ENCODE measurements at regions not wholly inside any gene's neighbourhood (a gene's known extent, or its start where the extent isn't known, plus 50 kb on each side); places are given as distances from the start of the nearest gene placed in this dataset.

GRCh38 chr18:27750014-27750413 lies 426.9 kb downstream of the CDH2 start:
- in situ Hi-C loops (cut with HindIII; ENCODE audit: low pct_unique_long_range_greater_than_20kb, low sequenced_read_pairs), result no loop called here
- no peaks in the 10 kb centered on the region for H3K27me3 ChIP-seq (ENCODE audit: control insufficient read depth, insufficient read depth, low read length)
- intact Hi-C loops (cut with micrococcal nuclease; ENCODE audit: unreplicated experiment), result loop anchor here (10.0 kb wide), 1 partner anchor 145 kb away; no protein-coding TSS in a partner anchor
- H3K4me1 ChIP-seq (ENCODE audit: control insufficient read depth, insufficient read depth, low read length), result no peaks in the 10 kb centered on the region
- ATAC-seq (no peak), DNase-seq (ENCODE audit: low read depth, low spot score) (no peak)
- ChIA-PET POLR2A (no interaction called here), CTCF (interaction anchor here (1.6 kb wide), 1 partner anchor 145 kb away, joined by 8 read pairs; no protein-coding TSS in a partner anchor)
- no peak overlapping the region for H3K4me3 ChIP-seq (ENCODE audit: low read depth in 2 of 2, low read length in 2 of 2)
- no peaks in the 10 kb centered on the region for H3K9me3 ChIP-seq (ENCODE audit: control insufficient read depth, insufficient read depth, low read depth, low read length)
- TF ChIP-seq POLR2AphosphoS5 (IDR thresholded peaks at IDR 0.05; ENCODE audit: low read depth, low read length), result no peak
- TF ChIP-seq, protein P1, sequence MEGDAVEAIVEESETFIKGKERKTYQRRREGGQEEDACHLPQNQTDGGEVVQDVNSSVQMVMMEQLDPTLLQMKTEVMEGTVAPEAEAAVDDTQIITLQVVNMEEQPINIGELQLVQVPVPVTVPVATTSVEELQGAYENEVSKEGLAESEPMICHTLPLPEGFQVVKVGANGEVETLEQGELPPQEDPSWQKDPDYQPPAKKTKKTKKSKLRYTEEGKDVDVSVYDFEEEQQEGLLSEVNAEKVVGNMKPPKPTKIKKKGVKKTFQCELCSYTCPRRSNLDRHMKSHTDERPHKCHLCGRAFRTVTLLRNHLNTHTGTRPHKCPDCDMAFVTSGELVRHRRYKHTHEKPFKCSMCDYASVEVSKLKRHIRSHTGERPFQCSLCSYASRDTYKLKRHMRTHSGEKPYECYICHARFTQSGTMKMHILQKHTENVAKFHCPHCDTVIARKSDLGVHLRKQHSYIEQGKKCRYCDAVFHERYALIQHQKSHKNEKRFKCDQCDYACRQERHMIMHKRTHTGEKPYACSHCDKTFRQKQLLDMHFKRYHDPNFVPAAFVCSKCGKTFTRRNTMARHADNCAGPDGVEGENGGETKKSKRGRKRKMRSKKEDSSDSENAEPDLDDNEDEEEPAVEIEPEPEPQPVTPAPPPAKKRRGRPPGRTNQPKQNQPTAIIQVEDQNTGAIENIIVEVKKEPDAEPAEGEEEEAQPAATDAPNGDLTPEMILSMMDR (IDR thresholded peaks at IDR 0.05), result peak; percentile 26
- BruUV-seq (replicated peaks), result no TSS peak
- H3K36me3 ChIP-seq (ENCODE audit: control insufficient read depth, insufficient read depth, low read length), result no peaks in the 10 kb centered on the region
- no peak overlapping the region for H3K27ac ChIP-seq (ENCODE audit: low read length)

DNA sequence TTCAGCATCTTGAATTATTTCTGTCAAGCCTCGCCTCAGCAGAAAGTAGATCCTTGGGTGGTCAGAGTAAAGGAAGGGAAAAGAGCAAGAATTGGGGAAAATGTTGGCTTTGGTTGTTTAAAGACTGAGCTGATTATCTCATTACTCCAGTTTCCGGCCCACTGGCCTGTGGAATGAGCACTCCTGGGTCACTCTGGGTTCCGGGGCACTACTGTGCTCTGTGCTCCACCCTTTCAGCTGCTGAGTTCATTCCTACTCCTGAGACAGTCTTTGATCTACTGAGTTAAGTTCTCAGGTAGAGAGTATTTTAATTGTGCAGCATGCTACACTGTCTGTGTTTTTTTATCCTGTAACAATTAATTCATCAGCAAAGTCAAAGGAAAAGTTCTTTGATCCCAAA lies 427.7 kb downstream of the CDH2 start:
- H3K4me3 ChIP-seq (ENCODE audit: low read depth in 2 of 2, low read length in 2 of 2), result no peak overlapping the region
- in situ Hi-C loops (cut with HindIII; ENCODE audit: low pct_unique_long_range_greater_than_20kb, low sequenced_read_pairs), result no loop called here
- no peaks in the 10 kb centered on the region for H3K9me3 ChIP-seq (ENCODE audit: control insufficient read depth, insufficient read depth, low read depth, low read length)
- H3K4me1 ChIP-seq (ENCODE audit: control insufficient read depth, insufficient read depth, low read length), result no peaks in the 10 kb centered on the region
- CTCF ChIA-PET, result interaction anchor here (0.7 to 1.6 kb wide), 2 partner anchors 144 to 896 kb away, joined by 7 to 8 read pairs; no protein-coding TSS in a partner anchor
- ATAC-seq, result no peak
- no peak for DNase-seq (ENCODE audit: low read depth, low spot score)
- TF ChIP-seq, protein P1 (IDR thresholded peaks at IDR 0.05), result no peak
- intact Hi-C loops (cut with micrococcal nuclease; ENCODE audit: unreplicated experiment), result no loop called here
- H3K27ac ChIP-seq (ENCODE audit: low read length), result no peak overlapping the region
- POLR2A ChIA-PET, result no interaction called here
- H3K27me3 ChIP-seq (ENCODE audit: control insufficient read depth, insufficient read depth, low read length), result no peaks in the 10 kb centered on the region
- no peaks in the 10 kb centered on the region for H3K36me3 ChIP-seq (ENCODE audit: control insufficient read depth, insufficient read depth, low read length)
- no TSS peak for BruUV-seq (replicated peaks)

DNA sequence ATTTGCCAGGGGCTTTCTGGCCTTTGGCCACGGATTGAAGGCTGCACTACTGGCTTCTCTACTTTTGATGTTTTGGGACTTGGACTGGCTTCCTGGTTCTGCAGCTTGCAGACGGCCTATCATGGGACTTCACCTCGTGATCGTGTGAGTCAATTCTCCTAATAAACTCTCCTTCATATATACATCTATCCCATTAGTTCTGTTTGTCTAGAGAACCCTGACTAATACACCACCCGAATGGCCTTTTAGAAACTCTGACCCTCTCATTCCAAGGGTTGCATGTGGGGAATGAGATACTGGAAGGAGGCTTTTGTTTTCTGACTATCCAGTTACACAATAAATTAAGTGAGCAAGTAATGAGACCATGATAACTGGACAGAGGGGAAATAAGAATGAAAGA lies 430.7 kb downstream of the CDH2 start:
- POLR2A ChIA-PET, result no interaction called here
- TF ChIP-seq, protein P2, sequence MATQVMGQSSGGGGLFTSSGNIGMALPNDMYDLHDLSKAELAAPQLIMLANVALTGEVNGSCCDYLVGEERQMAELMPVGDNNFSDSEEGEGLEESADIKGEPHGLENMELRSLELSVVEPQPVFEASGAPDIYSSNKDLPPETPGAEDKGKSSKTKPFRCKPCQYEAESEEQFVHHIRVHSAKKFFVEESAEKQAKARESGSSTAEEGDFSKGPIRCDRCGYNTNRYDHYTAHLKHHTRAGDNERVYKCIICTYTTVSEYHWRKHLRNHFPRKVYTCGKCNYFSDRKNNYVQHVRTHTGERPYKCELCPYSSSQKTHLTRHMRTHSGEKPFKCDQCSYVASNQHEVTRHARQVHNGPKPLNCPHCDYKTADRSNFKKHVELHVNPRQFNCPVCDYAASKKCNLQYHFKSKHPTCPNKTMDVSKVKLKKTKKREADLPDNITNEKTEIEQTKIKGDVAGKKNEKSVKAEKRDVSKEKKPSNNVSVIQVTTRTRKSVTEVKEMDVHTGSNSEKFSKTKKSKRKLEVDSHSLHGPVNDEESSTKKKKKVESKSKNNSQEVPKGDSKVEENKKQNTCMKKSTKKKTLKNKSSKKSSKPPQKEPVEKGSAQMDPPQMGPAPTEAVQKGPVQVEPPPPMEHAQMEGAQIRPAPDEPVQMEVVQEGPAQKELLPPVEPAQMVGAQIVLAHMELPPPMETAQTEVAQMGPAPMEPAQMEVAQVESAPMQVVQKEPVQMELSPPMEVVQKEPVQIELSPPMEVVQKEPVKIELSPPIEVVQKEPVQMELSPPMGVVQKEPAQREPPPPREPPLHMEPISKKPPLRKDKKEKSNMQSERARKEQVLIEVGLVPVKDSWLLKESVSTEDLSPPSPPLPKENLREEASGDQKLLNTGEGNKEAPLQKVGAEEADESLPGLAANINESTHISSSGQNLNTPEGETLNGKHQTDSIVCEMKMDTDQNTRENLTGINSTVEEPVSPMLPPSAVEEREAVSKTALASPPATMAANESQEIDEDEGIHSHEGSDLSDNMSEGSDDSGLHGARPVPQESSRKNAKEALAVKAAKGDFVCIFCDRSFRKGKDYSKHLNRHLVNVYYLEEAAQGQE (IDR thresholded peaks at IDR 0.05; ENCODE audit: insufficient read depth in 1 of 2, low read depth in 2 of 2, low read length in 1 of 2), result no peak
- TF ChIP-seq, protein P1 (IDR thresholded peaks at IDR 0.05), result no peak
- TF ChIP-seq POLR2AphosphoS5 (IDR thresholded peaks at IDR 0.05; ENCODE audit: low read depth, low read length) (no peak), SIN3A (IDR thresholded peaks at IDR 0.05; ENCODE audit: borderline replicate concordance, insufficient read depth, low read depth, low read length) (no peak)
- intact Hi-C loops (cut with micrococcal nuclease; ENCODE audit: unreplicated experiment) (no loop called here), in situ Hi-C loops (cut with HindIII; ENCODE audit: low pct_unique_long_range_greater_than_20kb, low sequenced_read_pairs) (no loop called here)
- Histone ChIP-seq H3K4me3 (ENCODE audit: low read depth in 2 of 2, low read length in 2 of 2) (no peak overlapping the region), H3K27ac (ENCODE audit: low read length) (no peak overlapping the region), H3K4me1 (ENCODE audit: control insufficient read depth, insufficient read depth, low read length) (no peaks in the 10 kb centered on the region), H3K9me3 (ENCODE audit: control insufficient read depth, insufficient read depth, low read depth, low read length) (no peaks in the 10 kb centered on the region), H3K27me3 (ENCODE audit: control insufficient read depth, insufficient read depth, low read length) (no peaks in the 10 kb centered on the region), H3K36me3 (ENCODE audit: control insufficient read depth, insufficient read depth, low read length) (no peaks in the 10 kb centered on the region)
- CTCF ChIA-PET, result no interaction called here
- DNase-seq (ENCODE audit: low read depth, low spot score) (no peak), ATAC-seq (no peak)
- no TSS peak for BruUV-seq (replicated peaks)

Measured in Panc1 (cell line).